ENCODE measurements at regions not wholly inside any gene's neighbourhood (a gene's known extent, or its start where the extent isn't known, plus 50 kb on each side); places are given as distances from the start of the nearest gene placed in this dataset.

DNA sequence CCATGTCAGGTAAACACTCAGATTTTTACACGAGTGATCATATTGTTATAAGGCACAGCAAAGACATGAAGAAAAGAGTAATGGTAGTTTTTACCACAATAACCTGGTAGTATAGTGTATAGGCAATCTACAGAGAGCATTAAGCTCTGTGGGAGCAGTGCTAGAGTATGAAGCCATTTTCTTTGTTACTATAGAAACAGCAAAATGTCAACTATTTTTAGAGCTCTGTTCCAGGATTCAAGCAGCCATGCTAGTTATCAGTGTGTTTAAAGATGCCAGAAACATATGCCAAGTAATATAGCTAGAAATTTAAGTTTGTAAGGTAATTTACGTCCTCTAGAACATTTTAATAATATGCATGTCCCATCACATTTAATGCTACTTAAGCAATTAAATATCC lies 77.6 kb upstream of the RGS18 start:
- H3K4me3 Mint-ChIP-seq, result no peak overlapping the region
- TF ChIP-seq, protein P1, sequence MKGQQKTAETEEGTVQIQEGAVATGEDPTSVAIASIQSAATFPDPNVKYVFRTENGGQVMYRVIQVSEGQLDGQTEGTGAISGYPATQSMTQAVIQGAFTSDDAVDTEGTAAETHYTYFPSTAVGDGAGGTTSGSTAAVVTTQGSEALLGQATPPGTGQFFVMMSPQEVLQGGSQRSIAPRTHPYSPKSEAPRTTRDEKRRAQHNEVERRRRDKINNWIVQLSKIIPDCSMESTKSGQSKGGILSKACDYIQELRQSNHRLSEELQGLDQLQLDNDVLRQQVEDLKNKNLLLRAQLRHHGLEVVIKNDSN (CRISPR knock-in tag; IDR thresholded peaks at IDR 0.05), result no peak
- TF ChIP-seq ZNF423 (CRISPR knock-in tag; IDR thresholded peaks at IDR 0.05) (no peak), NR1H2 (CRISPR knock-in tag; IDR thresholded peaks at IDR 0.05) (no peak), MXD4 (CRISPR knock-in tag; IDR thresholded peaks at IDR 0.05; ENCODE audit: borderline replicate concordance) (no peak)
- POLR2A ChIA-PET, result no interaction called here
- H3K9me3 Mint-ChIP-seq, result no peaks in the 10 kb centered on the region
- H3K4me1 Mint-ChIP-seq, result no peaks in the 10 kb centered on the region
- H3K27me3 Mint-ChIP-seq (ENCODE audit: low read depth), result no peaks in the 10 kb centered on the region
- no peak overlapping the region for H3K27ac Mint-ChIP-seq
- ATAC-seq (no peak), DNase-seq (ENCODE audit: low spot score) (no peak)
- CTCF ChIA-PET, result interaction anchor here (0.5 kb wide), 1 partner anchor 400 kb away, joined by 3 read pairs; no protein-coding TSS in a partner anchor
- H3K36me3 Mint-ChIP-seq, result no peaks in the 10 kb centered on the region

DNA sequence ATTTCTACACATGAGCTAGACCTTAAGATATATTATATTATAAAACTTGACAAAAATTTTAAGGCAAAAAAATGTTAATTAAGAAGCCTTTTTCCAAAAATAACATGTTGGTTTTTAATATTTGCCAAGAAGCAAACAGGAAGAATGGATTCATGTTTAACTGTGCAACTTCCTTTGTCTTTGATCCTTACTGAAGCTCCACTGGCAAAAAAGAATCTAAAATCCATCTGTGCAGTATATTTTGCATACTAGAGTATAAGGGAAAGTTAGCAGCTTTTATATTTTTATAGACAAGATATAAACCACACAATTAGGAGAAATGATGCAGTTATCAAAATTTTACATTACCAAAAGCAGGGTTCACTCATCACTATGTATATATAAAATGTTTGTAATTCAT lies 76.9 kb upstream of the RGS18 start:
- ATAC-seq (no peak), DNase-seq (ENCODE audit: low spot score) (no peak)
- H3K36me3 Mint-ChIP-seq, result no peaks in the 10 kb centered on the region
- ChIA-PET POLR2A (no interaction called here), CTCF (no interaction called here)
- H3K27me3 Mint-ChIP-seq (ENCODE audit: low read depth), result no peaks in the 10 kb centered on the region
- peaks cover 2% of the 10 kb centered on the region; the same call in 1 of the 2 replicates for H3K4me1 Mint-ChIP-seq
- no peak overlapping the region for H3K4me3 Mint-ChIP-seq
- H3K9me3 Mint-ChIP-seq, result no peaks in the 10 kb centered on the region
- H3K27ac Mint-ChIP-seq, result no peak overlapping the region
- TF ChIP-seq SMAD3 (CRISPR knock-in tag; IDR thresholded peaks at IDR 0.05; ENCODE audit: borderline replicate concordance), result no peak
- TF ChIP-seq, protein P2, sequence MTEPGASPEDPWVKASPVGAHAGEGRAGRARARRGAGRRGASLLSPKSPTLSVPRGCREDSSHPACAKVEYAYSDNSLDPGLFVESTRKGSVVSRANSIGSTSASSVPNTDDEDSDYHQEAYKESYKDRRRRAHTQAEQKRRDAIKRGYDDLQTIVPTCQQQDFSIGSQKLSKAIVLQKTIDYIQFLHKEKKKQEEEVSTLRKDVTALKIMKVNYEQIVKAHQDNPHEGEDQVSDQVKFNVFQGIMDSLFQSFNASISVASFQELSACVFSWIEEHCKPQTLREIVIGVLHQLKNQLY (CRISPR knock-in tag; IDR thresholded peaks at IDR 0.05), result no peak
- TF ChIP-seq, protein P3, sequence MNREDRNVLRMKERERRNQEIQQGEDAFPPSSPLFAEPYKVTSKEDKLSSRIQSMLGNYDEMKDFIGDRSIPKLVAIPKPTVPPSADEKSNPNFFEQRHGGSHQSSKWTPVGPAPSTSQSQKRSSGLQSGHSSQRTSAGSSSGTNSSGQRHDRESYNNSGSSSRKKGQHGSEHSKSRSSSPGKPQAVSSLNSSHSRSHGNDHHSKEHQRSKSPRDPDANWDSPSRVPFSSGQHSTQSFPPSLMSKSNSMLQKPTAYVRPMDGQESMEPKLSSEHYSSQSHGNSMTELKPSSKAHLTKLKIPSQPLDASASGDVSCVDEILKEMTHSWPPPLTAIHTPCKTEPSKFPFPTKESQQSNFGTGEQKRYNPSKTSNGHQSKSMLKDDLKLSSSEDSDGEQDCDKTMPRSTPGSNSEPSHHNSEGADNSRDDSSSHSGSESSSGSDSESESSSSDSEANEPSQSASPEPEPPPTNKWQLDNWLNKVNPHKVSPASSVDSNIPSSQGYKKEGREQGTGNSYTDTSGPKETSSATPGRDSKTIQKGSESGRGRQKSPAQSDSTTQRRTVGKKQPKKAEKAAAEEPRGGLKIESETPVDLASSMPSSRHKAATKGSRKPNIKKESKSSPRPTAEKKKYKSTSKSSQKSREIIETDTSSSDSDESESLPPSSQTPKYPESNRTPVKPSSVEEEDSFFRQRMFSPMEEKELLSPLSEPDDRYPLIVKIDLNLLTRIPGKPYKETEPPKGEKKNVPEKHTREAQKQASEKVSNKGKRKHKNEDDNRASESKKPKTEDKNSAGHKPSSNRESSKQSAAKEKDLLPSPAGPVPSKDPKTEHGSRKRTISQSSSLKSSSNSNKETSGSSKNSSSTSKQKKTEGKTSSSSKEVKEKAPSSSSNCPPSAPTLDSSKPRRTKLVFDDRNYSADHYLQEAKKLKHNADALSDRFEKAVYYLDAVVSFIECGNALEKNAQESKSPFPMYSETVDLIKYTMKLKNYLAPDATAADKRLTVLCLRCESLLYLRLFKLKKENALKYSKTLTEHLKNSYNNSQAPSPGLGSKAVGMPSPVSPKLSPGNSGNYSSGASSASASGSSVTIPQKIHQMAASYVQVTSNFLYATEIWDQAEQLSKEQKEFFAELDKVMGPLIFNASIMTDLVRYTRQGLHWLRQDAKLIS (CRISPR knock-in tag; IDR thresholded peaks at IDR 0.05; ENCODE audit: borderline replicate concordance), result no peak
- no peak for TF ChIP-seq KAT7 (CRISPR knock-in tag; IDR thresholded peaks at IDR 0.05; ENCODE audit: borderline replicate concordance)
- no peak for TF ChIP-seq TP53 (CRISPR knock-in tag; IDR thresholded peaks at IDR 0.05)
- no peak for TF ChIP-seq ETV6 (CRISPR knock-in tag; IDR thresholded peaks at IDR 0.05)
- TF ChIP-seq, protein P4, sequence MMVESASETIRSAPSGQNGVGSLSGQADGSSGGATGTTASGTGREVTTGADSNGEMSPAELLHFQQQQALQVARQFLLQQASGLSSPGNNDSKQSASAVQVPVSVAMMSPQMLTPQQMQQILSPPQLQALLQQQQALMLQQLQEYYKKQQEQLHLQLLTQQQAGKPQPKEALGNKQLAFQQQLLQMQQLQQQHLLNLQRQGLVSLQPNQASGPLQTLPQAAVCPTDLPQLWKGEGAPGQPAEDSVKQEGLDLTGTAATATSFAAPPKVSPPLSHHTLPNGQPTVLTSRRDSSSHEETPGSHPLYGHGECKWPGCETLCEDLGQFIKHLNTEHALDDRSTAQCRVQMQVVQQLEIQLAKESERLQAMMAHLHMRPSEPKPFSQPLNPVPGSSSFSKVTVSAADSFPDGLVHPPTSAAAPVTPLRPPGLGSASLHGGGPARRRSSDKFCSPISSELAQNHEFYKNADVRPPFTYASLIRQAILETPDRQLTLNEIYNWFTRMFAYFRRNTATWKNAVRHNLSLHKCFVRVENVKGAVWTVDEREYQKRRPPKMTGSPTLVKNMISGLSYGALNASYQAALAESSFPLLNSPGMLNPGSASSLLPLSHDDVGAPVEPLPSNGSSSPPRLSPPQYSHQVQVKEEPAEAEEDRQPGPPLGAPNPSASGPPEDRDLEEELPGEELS (CRISPR knock-in tag; IDR thresholded peaks at IDR 0.05), result no peak
- TF ChIP-seq, protein P5, sequence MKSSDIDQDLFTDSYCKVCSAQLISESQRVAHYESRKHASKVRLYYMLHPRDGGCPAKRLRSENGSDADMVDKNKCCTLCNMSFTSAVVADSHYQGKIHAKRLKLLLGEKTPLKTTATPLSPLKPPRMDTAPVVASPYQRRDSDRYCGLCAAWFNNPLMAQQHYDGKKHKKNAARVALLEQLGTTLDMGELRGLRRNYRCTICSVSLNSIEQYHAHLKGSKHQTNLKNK (CRISPR knock-in tag; IDR thresholded peaks at IDR 0.05), result no peak
- TF ChIP-seq, protein P6, sequence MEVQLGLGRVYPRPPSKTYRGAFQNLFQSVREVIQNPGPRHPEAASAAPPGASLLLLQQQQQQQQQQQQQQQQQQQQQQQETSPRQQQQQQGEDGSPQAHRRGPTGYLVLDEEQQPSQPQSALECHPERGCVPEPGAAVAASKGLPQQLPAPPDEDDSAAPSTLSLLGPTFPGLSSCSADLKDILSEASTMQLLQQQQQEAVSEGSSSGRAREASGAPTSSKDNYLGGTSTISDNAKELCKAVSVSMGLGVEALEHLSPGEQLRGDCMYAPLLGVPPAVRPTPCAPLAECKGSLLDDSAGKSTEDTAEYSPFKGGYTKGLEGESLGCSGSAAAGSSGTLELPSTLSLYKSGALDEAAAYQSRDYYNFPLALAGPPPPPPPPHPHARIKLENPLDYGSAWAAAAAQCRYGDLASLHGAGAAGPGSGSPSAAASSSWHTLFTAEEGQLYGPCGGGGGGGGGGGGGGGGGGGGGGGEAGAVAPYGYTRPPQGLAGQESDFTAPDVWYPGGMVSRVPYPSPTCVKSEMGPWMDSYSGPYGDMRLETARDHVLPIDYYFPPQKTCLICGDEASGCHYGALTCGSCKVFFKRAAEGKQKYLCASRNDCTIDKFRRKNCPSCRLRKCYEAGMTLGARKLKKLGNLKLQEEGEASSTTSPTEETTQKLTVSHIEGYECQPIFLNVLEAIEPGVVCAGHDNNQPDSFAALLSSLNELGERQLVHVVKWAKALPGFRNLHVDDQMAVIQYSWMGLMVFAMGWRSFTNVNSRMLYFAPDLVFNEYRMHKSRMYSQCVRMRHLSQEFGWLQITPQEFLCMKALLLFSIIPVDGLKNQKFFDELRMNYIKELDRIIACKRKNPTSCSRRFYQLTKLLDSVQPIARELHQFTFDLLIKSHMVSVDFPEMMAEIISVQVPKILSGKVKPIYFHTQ (CRISPR knock-in tag; IDR thresholded peaks at IDR 0.05), result no peak
- no peak for TF ChIP-seq IRF2 (CRISPR knock-in tag; IDR thresholded peaks at IDR 0.05; ENCODE audit: borderline replicate concordance, low read depth)
- TF ChIP-seq, protein P7, sequence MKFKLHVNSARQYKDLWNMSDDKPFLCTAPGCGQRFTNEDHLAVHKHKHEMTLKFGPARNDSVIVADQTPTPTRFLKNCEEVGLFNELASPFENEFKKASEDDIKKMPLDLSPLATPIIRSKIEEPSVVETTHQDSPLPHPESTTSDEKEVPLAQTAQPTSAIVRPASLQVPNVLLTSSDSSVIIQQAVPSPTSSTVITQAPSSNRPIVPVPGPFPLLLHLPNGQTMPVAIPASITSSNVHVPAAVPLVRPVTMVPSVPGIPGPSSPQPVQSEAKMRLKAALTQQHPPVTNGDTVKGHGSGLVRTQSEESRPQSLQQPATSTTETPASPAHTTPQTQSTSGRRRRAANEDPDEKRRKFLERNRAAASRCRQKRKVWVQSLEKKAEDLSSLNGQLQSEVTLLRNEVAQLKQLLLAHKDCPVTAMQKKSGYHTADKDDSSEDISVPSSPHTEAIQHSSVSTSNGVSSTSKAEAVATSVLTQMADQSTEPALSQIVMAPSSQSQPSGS (CRISPR knock-in tag; IDR thresholded peaks at IDR 0.05; ENCODE audit: borderline replicate concordance, low read depth), result no peak
- TF ChIP-seq PRRX2 (CRISPR knock-in tag; IDR thresholded peaks at IDR 0.05), result no peak
- no peak for TF ChIP-seq GABPB1 (CRISPR knock-in tag; IDR thresholded peaks at IDR 0.05)
- no peak for TF ChIP-seq ZNF263 (CRISPR knock-in tag; IDR thresholded peaks at IDR 0.05; ENCODE audit: low read depth)
- no peak for TF ChIP-seq NR2C2 (CRISPR knock-in tag; IDR thresholded peaks at IDR 0.05)
- TF ChIP-seq, protein P8, sequence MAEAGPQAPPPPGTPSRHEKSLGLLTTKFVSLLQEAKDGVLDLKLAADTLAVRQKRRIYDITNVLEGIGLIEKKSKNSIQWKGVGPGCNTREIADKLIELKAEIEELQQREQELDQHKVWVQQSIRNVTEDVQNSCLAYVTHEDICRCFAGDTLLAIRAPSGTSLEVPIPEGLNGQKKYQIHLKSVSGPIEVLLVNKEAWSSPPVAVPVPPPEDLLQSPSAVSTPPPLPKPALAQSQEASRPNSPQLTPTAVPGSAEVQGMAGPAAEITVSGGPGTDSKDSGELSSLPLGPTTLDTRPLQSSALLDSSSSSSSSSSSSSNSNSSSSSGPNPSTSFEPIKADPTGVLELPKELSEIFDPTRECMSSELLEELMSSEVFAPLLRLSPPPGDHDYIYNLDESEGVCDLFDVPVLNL (CRISPR knock-in tag; IDR thresholded peaks at IDR 0.05; ENCODE audit: borderline replicate concordance, low read depth), result no peak
- TF ChIP-seq NFYB (CRISPR knock-in tag; conservative IDR thresholded peaks at IDR 0.05; ENCODE audit: low read depth), result no peak
- TF ChIP-seq CREM (CRISPR knock-in tag; IDR thresholded peaks at IDR 0.05), result no peak
- no peak for TF ChIP-seq ESRRA (CRISPR knock-in tag; IDR thresholded peaks at IDR 0.05; ENCODE audit: borderline replicate concordance)
